ENCODE measurements at regions not wholly inside any gene's neighbourhood (a gene's known extent, or its start where the extent isn't known, plus 50 kb on each side); places are given as distances from the start of the nearest gene placed in this dataset.
"Not testable (repeated sequence)": the region's sequence is repeated elsewhere in the genome, so short reads cannot be mapped to it uniquely, and the experiment has no call there.

- ATAC-seq (ENCODE audit: low FRiP score) (no peak), DNase-seq (ENCODE audit: low spot score) (no peak)
- TF ChIP-seq CTCF (IDR thresholded peaks at IDR 0.05), result no peak
These were observed 959.0 kb upstream of the SLC39A10 start for GRCh38 chr2:194698012-194698411.

- ATAC-seq (ENCODE audit: low FRiP score), result no peak
- no peak for TF ChIP-seq CTCF (IDR thresholded peaks at IDR 0.05)
- DNase-seq (ENCODE audit: low spot score), result no peak
These were observed 959.6 kb upstream of the SLC39A10 start for GRCh38 chr2:194697439-194697838.

- no peak for DNase-seq (ENCODE audit: low spot score)
- TF ChIP-seq CTCF (IDR thresholded peaks at IDR 0.05), result no peak
- no peak for ATAC-seq (ENCODE audit: low FRiP score)
These were observed 960.3 kb upstream of the SLC39A10 start for GRCh38 chr2:194696690-194697089.

GRCh38 chr2:194686569-194686968 is 970.5 kb upstream of the SLC39A10 start:
- no peak for DNase-seq (ENCODE audit: low spot score)
- TF ChIP-seq CTCF (IDR thresholded peaks at IDR 0.05), result no peak
- ATAC-seq (ENCODE audit: low FRiP score), result no peak

GRCh38 chr2:194674043-194674442 is 983.0 kb upstream of the SLC39A10 start:
- no peak for ATAC-seq (ENCODE audit: low FRiP score)
- no peak for TF ChIP-seq CTCF (IDR thresholded peaks at IDR 0.05)
- DNase-seq (ENCODE audit: low spot score), result no peak

GRCh38 chr2:194672994-194673393 is 984.0 kb upstream of the SLC39A10 start:
- TF ChIP-seq CTCF (IDR thresholded peaks at IDR 0.05), result no peak
- ATAC-seq (ENCODE audit: low FRiP score), result no peak
- no peak for DNase-seq (ENCODE audit: low spot score)

- no peak for DNase-seq (ENCODE audit: low spot score)
- TF ChIP-seq CTCF (IDR thresholded peaks at IDR 0.05), result no peak
- ATAC-seq (ENCODE audit: low FRiP score), result no peak
These were observed 995.6 kb upstream of the SLC39A10 start for GRCh38 chr2:194661431-194661830.

GRCh38 chr2:194639057-194639456 is 1018.0 kb upstream of the SLC39A10 start:
- not testable (repeated sequence) for DNase-seq (ENCODE audit: low spot score); ATAC-seq (ENCODE audit: low FRiP score)

All from omental fat pad (tissue), 3 donors.